ENCODE measurements at regions not wholly inside any gene's neighbourhood (a gene's known extent, or its start where the extent isn't known, plus 50 kb on each side); places are given as distances from the start of the nearest gene placed in this dataset.

GRCh38 chr5:15440434-15440833 lies 59.5 kb upstream of the FBXL7 start:
- Histone ChIP-seq H3K4me3 (ENCODE audit: control extremely low read depth in 1 of 5, extremely low read depth in 1 of 5, insufficient read depth in 1 of 5, low read depth in 2 of 5, low read length in 4 of 5) (no peak overlapping the region), H2AFZ (ENCODE audit: insufficient read depth, low read depth, low read length, poor library complexity, severe bottlenecking) (no peak overlapping the region), H3K36me3 (replicated peaks in 1 of 2; ENCODE audit: control extremely low read depth in 1 of 2, control insufficient read depth in 1 of 2, extremely low read depth in 1 of 2, insufficient read depth in 2 of 2, low read length in 1 of 2) (no peaks in the 10 kb centered on the region), H4K20me1 (ENCODE audit: control insufficient read depth, insufficient read depth, low read length, poor library complexity, severe bottlenecking) (no peaks in the 10 kb centered on the region), H3K79me2 (ENCODE audit: control insufficient read depth, insufficient read depth, low read length) (no peaks in the 10 kb centered on the region), H3K4me2 (replicated peaks; ENCODE audit: low read depth, low read length, poor library complexity, severe bottlenecking) (no peak overlapping the region), H3K9me3 (ENCODE audit: control extremely low read depth in 1 of 3, control insufficient read depth in 2 of 3, insufficient read depth in 1 of 3, low read length in 2 of 3) (no peaks in the 10 kb centered on the region), H3K27me3 (replicated peaks in 1 of 4; ENCODE audit: control extremely low read depth in 1 of 4, control insufficient read depth in 3 of 4, insufficient read depth in 4 of 4, low read length in 3 of 4) (no peaks in the 10 kb centered on the region), H3K27ac (ENCODE audit: low read length in 2 of 2) (no peak overlapping the region), H3K9ac (ENCODE audit: low read length) (no peak overlapping the region), H3K4me1 (ENCODE audit: control insufficient read depth in 2 of 2, insufficient read depth in 2 of 2, low read length in 2 of 2) (no peaks in the 10 kb centered on the region)
- DNase-seq = no peak
- Mint-ChIP-seq H3K4me1 (no peaks in the 10 kb centered on the region), H3K9me3 (ENCODE audit: insufficient read depth) (peaks cover 8% of the 10 kb centered on the region), H3K27me3 (no peaks in the 10 kb centered on the region), H3K4me3 (no peak overlapping the region), H3K27ac (no peak overlapping the region)
- ChIA-PET POLR2A (no interaction called here), CTCF (no interaction called here)
- ATAC-seq (ENCODE audit: low read depth) = no peak
- intact Hi-C loops (cut with micrococcal nuclease) = no loop called here
- 87% methylated on average over 3 of the region's 5 CpGs for WGBS (ENCODE audit: insufficient coverage)
- TF ChIP-seq CTCF (IDR thresholded peaks at IDR 0.05) (no peak), EZH2 (IDR thresholded peaks at IDR 0.05; ENCODE audit: borderline replicate concordance, insufficient read depth, low read depth, low read length, poor library complexity, severe bottlenecking) (no peak)

DNA sequence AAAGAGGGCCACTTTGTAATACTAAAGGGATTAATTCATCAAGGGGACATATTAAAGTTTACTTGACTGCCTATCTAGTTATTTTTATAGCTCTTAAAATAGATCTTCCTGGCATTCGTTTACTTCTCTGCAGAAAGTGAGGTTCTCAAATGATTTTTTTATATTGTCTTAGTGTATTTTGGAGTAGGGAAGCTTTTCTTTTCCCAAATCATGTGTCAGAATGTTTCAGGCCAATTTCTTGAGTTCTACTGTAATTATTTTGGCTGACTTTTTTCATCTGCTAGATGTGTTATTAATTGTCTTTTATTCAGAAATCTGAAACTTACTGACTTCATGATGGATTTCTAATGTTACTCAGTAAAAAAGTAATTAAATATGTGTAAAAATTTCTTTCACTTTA lies 60.2 kb upstream of the FBXL7 start:
- H3K4me1 ChIP-seq (ENCODE audit: control insufficient read depth in 2 of 2, insufficient read depth in 2 of 2, low read length in 2 of 2) = no peaks in the 10 kb centered on the region
- Mint-ChIP-seq H3K4me1 (no peaks in the 10 kb centered on the region), H3K27ac (no peak overlapping the region), H3K4me3 (no peak overlapping the region), H3K27me3 (no peaks in the 10 kb centered on the region), H3K9me3 (ENCODE audit: insufficient read depth) (peaks cover 8% of the 10 kb centered on the region)
- H3K4me3 ChIP-seq (ENCODE audit: control extremely low read depth in 1 of 5, extremely low read depth in 1 of 5, insufficient read depth in 1 of 5, low read depth in 2 of 5, low read length in 4 of 5) = no peak overlapping the region
- no peak overlapping the region for H3K4me2 ChIP-seq (replicated peaks; ENCODE audit: low read depth, low read length, poor library complexity, severe bottlenecking)
- H4K20me1 ChIP-seq (ENCODE audit: control insufficient read depth, insufficient read depth, low read length, poor library complexity, severe bottlenecking) = no peaks in the 10 kb centered on the region
- ChIA-PET CTCF (no interaction called here), POLR2A (no interaction called here)
- DNase-seq (no peak), ATAC-seq (ENCODE audit: low read depth) (no peak)
- intact Hi-C loops (cut with micrococcal nuclease) = no loop called here
- TF ChIP-seq EZH2 (IDR thresholded peaks at IDR 0.05; ENCODE audit: borderline replicate concordance, insufficient read depth, low read depth, low read length, poor library complexity, severe bottlenecking) = no peak
- TF ChIP-seq CTCF (IDR thresholded peaks at IDR 0.05) = no peak
- no peak overlapping the region for H3K27ac ChIP-seq (ENCODE audit: low read length in 2 of 2)
- no peaks in the 10 kb centered on the region for H3K9me3 ChIP-seq (ENCODE audit: control extremely low read depth in 1 of 3, control insufficient read depth in 2 of 3, insufficient read depth in 1 of 3, low read length in 2 of 3)
- no peaks in the 10 kb centered on the region for H3K27me3 ChIP-seq (replicated peaks in 1 of 4; ENCODE audit: control extremely low read depth in 1 of 4, control insufficient read depth in 3 of 4, insufficient read depth in 4 of 4, low read length in 3 of 4)
- no peak overlapping the region for H2AFZ ChIP-seq (ENCODE audit: insufficient read depth, low read depth, low read length, poor library complexity, severe bottlenecking)
- no peak overlapping the region for H3K9ac ChIP-seq (ENCODE audit: low read length)
- H3K36me3 ChIP-seq (replicated peaks in 1 of 2; ENCODE audit: control extremely low read depth in 1 of 2, control insufficient read depth in 1 of 2, extremely low read depth in 1 of 2, insufficient read depth in 2 of 2, low read length in 1 of 2) = no peaks in the 10 kb centered on the region
- no CpG with 5 or more reads among the region's 1 CpG for WGBS (ENCODE audit: insufficient coverage)
- no peaks in the 10 kb centered on the region for H3K79me2 ChIP-seq (ENCODE audit: control insufficient read depth, insufficient read depth, low read length)

Measured in B cell (primary cell).